PFSK-1 (cell line): ENCODE measurements at regions not wholly inside any gene's neighbourhood (a gene's known extent, or its start where the extent isn't known, plus 50 kb on each side); places are given as distances from the start of the nearest gene placed in this dataset.

Source experiments
- FOXP2 ChIP-seq: optimal IDR thresholded peaks from 2 replicates; pipeline ENCODE3; 2011; ENCODE audit warnings: borderline replicate concordance, control low read depth, inconsistent platforms; ENCODE audit not compliant: insufficient read depth; ENCODE audit errors: extremely low read length, extremely low read depth
- POLR2AphosphoS5 ChIP-seq: IDR thresholded peaks from 2 replicates; pipeline ENCODE4 v1.6.1; 2012; ENCODE audit warnings: low read depth, mild to moderate bottlenecking, control low read depth, low read length, moderate library complexity
- REST ChIP-seq, 2 experiments: IDR thresholded peaks; 2 replicates each; pipeline versions ENCODE4 v1.6.1 to v1.8.0; 2011 to 2012; ENCODE audit warnings: low read depth in 2 of 2, low read length in 2 of 2, control low read depth in 1 of 2, inconsistent platforms in 1 of 2, mild to moderate bottlenecking in 1 of 2, moderate library complexity in 1 of 2; ENCODE audit not compliant: insufficient read depth in 1 of 2
- SIN3A ChIP-seq: IDR thresholded peaks from 2 replicates; pipeline ENCODE4 v1.6.1; 2012; ENCODE audit warnings: mild to moderate bottlenecking, low read length, moderate library complexity, borderline replicate concordance; ENCODE audit not compliant: insufficient read depth
- TAF1 ChIP-seq: IDR thresholded peaks from 2 replicates; pipeline ENCODE4 v1.6.1; 2012; ENCODE audit warnings: low read length, control low read depth, borderline replicate concordance; ENCODE audit not compliant: insufficient read depth

- TF ChIP-seq SIN3A, result no peak
- TF ChIP-seq REST (IDR thresholded peaks at IDR 0.05; ENCODE audit: insufficient read depth in 1 of 2, low read depth in 2 of 2, low read length in 2 of 2), result no peak
- no peak for TF ChIP-seq TAF1
- TF ChIP-seq FOXP2, result no peak
- TF ChIP-seq POLR2AphosphoS5, result no peak
Measured at GRCh38 chr2:59993726-59994125, 559.7 kb downstream of the BCL11A start.

GRCh38 chr2:59988341-59988740 is 565.1 kb downstream of the BCL11A start:
- TF ChIP-seq FOXP2 (no peak), REST (IDR thresholded peaks at IDR 0.05; ENCODE audit: insufficient read depth in 1 of 2, low read depth in 2 of 2, low read length in 2 of 2) (no peak)

GRCh38 chr2:59986511-59986910 is 566.9 kb downstream of the BCL11A start:
- TF ChIP-seq FOXP2, result no peak

- TF ChIP-seq SIN3A (no peak), FOXP2 (no peak), POLR2AphosphoS5 (no peak), TAF1 (no peak), REST (IDR thresholded peaks at IDR 0.05; ENCODE audit: insufficient read depth in 1 of 2, low read depth in 2 of 2, low read length in 2 of 2) (no peak)
Measured at GRCh38 chr2:59985923-59986322, 567.5 kb downstream of the BCL11A start.

- TF ChIP-seq TAF1 (no peak), POLR2AphosphoS5 (no peak), REST (IDR thresholded peaks at IDR 0.05; ENCODE audit: insufficient read depth in 1 of 2, low read depth in 2 of 2, low read length in 2 of 2) (no peak), FOXP2 (no peak), SIN3A (no peak)
Measured at GRCh38 chr2:59974051-59974766, 579.2 kb downstream of the BCL11A start.

- TF ChIP-seq REST (IDR thresholded peaks at IDR 0.05; ENCODE audit: insufficient read depth in 1 of 2, low read depth in 2 of 2, low read length in 2 of 2) (no peak), TAF1 (no peak), FOXP2 (no peak), SIN3A (no peak), POLR2AphosphoS5 (no peak)
Measured at GRCh38 chr2:59969161-59969560, 584.3 kb downstream of the BCL11A start.
